ENCODE measurements at regions not wholly inside any gene's neighbourhood (a gene's known extent, or its start where the extent isn't known, plus 50 kb on each side); places are given as distances from the start of the nearest gene placed in this dataset.

- TF ChIP-seq FOXM1 (IDR thresholded peaks at IDR 0.05; ENCODE audit: borderline replicate concordance, low read depth) (no peak), REST (IDR thresholded peaks at IDR 0.05; ENCODE audit: low read depth) (no peak), ZBTB7A (IDR thresholded peaks at IDR 0.05; ENCODE audit: low read depth) (no peak), RAD21 (IDR thresholded peaks at IDR 0.05; ENCODE audit: low read depth) (no peak), TEAD4 (IDR thresholded peaks at IDR 0.05) (no peak), CEBPB (IDR thresholded peaks at IDR 0.05) (no peak), TCF12 (IDR thresholded peaks at IDR 0.05; ENCODE audit: low read depth) (no peak), MAX (IDR thresholded peaks at IDR 0.05) (no peak), EP300 (IDR thresholded peaks at IDR 0.05; ENCODE audit: borderline replicate concordance) (no peak), TAF1 (IDR thresholded peaks at IDR 0.05; ENCODE audit: low read depth) (no peak), NFIC (IDR thresholded peaks at IDR 0.05) (no peak), EGR1 (IDR thresholded peaks at IDR 0.05) (no peak), CREB1 (IDR thresholded peaks at IDR 0.05; ENCODE audit: low read depth) (no peak), YY1 (IDR thresholded peaks at IDR 0.05; ENCODE audit: low read depth) (no peak)
- TF ChIP-seq, protein P1, sequence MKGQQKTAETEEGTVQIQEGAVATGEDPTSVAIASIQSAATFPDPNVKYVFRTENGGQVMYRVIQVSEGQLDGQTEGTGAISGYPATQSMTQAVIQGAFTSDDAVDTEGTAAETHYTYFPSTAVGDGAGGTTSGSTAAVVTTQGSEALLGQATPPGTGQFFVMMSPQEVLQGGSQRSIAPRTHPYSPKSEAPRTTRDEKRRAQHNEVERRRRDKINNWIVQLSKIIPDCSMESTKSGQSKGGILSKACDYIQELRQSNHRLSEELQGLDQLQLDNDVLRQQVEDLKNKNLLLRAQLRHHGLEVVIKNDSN (IDR thresholded peaks at IDR 0.05): no peak
Measured at GRCh38 chr11:80173371-80174136, 732.7 kb upstream of the TENM4 start.

DNA sequence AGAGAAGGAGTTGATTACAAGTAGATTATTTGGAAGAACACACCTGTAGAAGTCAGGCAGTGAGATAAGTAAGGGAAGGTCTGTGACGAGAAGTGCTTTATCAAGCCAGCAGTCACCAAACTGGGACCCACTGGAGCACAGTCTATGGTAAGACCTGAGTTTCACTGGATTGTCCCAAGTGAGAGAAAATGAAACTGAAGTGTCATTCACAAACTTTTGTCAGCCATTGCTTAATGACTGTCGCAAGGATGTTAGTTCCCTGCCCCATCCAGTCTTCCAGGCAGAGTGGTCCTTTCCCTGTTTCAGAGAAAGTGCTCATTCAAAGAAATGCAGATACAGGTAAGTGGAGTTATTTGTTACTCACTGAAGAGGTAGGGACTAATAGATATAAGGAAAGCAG, 728.0 kb upstream of the TENM4 start:
- TF ChIP-seq, protein P1 (IDR thresholded peaks at IDR 0.05): no peak
- no peak for TF ChIP-seq REST (IDR thresholded peaks at IDR 0.05; ENCODE audit: low read depth)
- no peak for TF ChIP-seq MAX (IDR thresholded peaks at IDR 0.05)
- TF ChIP-seq ZBTB7A (IDR thresholded peaks at IDR 0.05; ENCODE audit: low read depth): no peak
- no peak for TF ChIP-seq TCF12 (IDR thresholded peaks at IDR 0.05; ENCODE audit: low read depth)
- no peak for TF ChIP-seq CREB1 (IDR thresholded peaks at IDR 0.05; ENCODE audit: low read depth)
- no peak for TF ChIP-seq FOXM1 (IDR thresholded peaks at IDR 0.05; ENCODE audit: borderline replicate concordance, low read depth)
- no peak for TF ChIP-seq TEAD4 (IDR thresholded peaks at IDR 0.05)
- TF ChIP-seq EGR1 (IDR thresholded peaks at IDR 0.05): no peak
- TF ChIP-seq RAD21 (IDR thresholded peaks at IDR 0.05; ENCODE audit: low read depth): no peak
- no peak for TF ChIP-seq EP300 (IDR thresholded peaks at IDR 0.05; ENCODE audit: borderline replicate concordance)
- TF ChIP-seq CEBPB (IDR thresholded peaks at IDR 0.05): no peak
- no peak for TF ChIP-seq TAF1 (IDR thresholded peaks at IDR 0.05; ENCODE audit: low read depth)
- TF ChIP-seq YY1 (IDR thresholded peaks at IDR 0.05; ENCODE audit: low read depth): no peak
- TF ChIP-seq NFIC (IDR thresholded peaks at IDR 0.05): no peak

- TF ChIP-seq EGR1 (IDR thresholded peaks at IDR 0.05): no peak
- no peak for TF ChIP-seq TEAD4 (IDR thresholded peaks at IDR 0.05)
- TF ChIP-seq YY1 (IDR thresholded peaks at IDR 0.05; ENCODE audit: low read depth): no peak
- no peak for TF ChIP-seq MAX (IDR thresholded peaks at IDR 0.05)
- no peak for TF ChIP-seq TCF12 (IDR thresholded peaks at IDR 0.05; ENCODE audit: low read depth)
- no peak for TF ChIP-seq RAD21 (IDR thresholded peaks at IDR 0.05; ENCODE audit: low read depth)
- no peak for TF ChIP-seq NFIC (IDR thresholded peaks at IDR 0.05)
- no peak for TF ChIP-seq CREB1 (IDR thresholded peaks at IDR 0.05; ENCODE audit: low read depth)
- no peak for TF ChIP-seq FOXM1 (IDR thresholded peaks at IDR 0.05; ENCODE audit: borderline replicate concordance, low read depth)
- no peak for TF ChIP-seq ZBTB7A (IDR thresholded peaks at IDR 0.05; ENCODE audit: low read depth)
- TF ChIP-seq, protein P1 (IDR thresholded peaks at IDR 0.05): no peak
- no peak for TF ChIP-seq CEBPB (IDR thresholded peaks at IDR 0.05)
- TF ChIP-seq EP300 (IDR thresholded peaks at IDR 0.05; ENCODE audit: borderline replicate concordance): no peak
- no peak for TF ChIP-seq REST (IDR thresholded peaks at IDR 0.05; ENCODE audit: low read depth)
- TF ChIP-seq TAF1 (IDR thresholded peaks at IDR 0.05; ENCODE audit: low read depth): no peak
Measured at GRCh38 chr11:80167766-80168165, 726.9 kb upstream of the TENM4 start.

All from Ishikawa (cell line).